Loucy (cell line): ENCODE measurements at regions not wholly inside any gene's neighbourhood (a gene's known extent, or its start where the extent isn't known, plus 50 kb on each side); places are given as distances from the start of the nearest gene placed in this dataset.

Source experiments
- H2AFZ ChIP-seq: fragments of 200-600 bp; sonication (generic); 2 replicates; pipeline ENCODE4 v1.6.0; 2016; ENCODE audit warnings: antibody characterized with exemption, mild to moderate bottlenecking, low read length, moderate library complexity
- H3F3A ChIP-seq: fragments of 200-600 bp; 2 replicates; pipeline ENCODE4 v1.6.0; 2016; ENCODE audit warnings: antibody characterized with exemption, low read depth, mild to moderate bottlenecking
- H3K27me3 ChIP-seq: fragments of 200-600 bp; sonication (generic); 2 replicates; pipeline ENCODE4 v1.6.1; 2014; ENCODE audit warnings: low read length, mild to moderate bottlenecking; ENCODE audit not compliant: insufficient read depth, poor library complexity, severe bottlenecking
- H3K36me3 ChIP-seq: fragments of 200-600 bp; sonication (generic); 2 replicates; pipeline ENCODE4 v1.6.1; 2016; ENCODE audit warnings: low read length; ENCODE audit not compliant: insufficient read depth
- H3K4me1 ChIP-seq: fragments of 200-600 bp; sonication (generic); 2 replicates; pipeline ENCODE4 v1.5.1; 2014; ENCODE audit warnings: low read length, mild to moderate bottlenecking; ENCODE audit not compliant: insufficient read depth, poor library complexity, severe bottlenecking
- H3K4me2 ChIP-seq: fragments of 200-600 bp; sonication (generic); 2 replicates; pipeline ENCODE4 v1.6.0; 2014; ENCODE audit warnings: antibody characterized with exemption, low read length, low read depth, mild to moderate bottlenecking; ENCODE audit not compliant: poor library complexity, severe bottlenecking
- H3K4me3 ChIP-seq: fragments of 200-600 bp; sonication (generic); 2 replicates; pipeline ENCODE4 v1.5.1; 2014; ENCODE audit warnings: low read length, mild to moderate bottlenecking, mixed read lengths; ENCODE audit not compliant: poor library complexity, severe bottlenecking
- H3K79me2 ChIP-seq: fragments of 200-600 bp; sonication (generic); 2 replicates; pipeline ENCODE4 v1.6.1; 2014; ENCODE audit warnings: low read length; ENCODE audit not compliant: insufficient read depth
- H3K9ac ChIP-seq: fragments of 200-600 bp; sonication (generic); 2 replicates; pipeline ENCODE4 v1.6.0; 2014; ENCODE audit warnings: mild to moderate bottlenecking, low read depth, low read length, moderate library complexity; ENCODE audit not compliant: poor library complexity, severe bottlenecking
- H3K9me2 ChIP-seq: fragments of 200-600 bp; sonication (generic); replicated peaks from 2 replicates; pipeline ENCODE4 v1.6.1; 2016; ENCODE audit warnings: low read depth, low read length, mixed read lengths
- H3K9me3 ChIP-seq: fragments of 200-600 bp; sonication (generic); 2 replicates; pipeline ENCODE4 v1.6.1; 2014; ENCODE audit warnings: mild to moderate bottlenecking, antibody characterized with exemption, low read length, low read depth; ENCODE audit not compliant: insufficient read depth
- H4K20me1 ChIP-seq: fragments of 200-600 bp; sonication (generic); 2 replicates; pipeline ENCODE4 v1.6.0; 2014; ENCODE audit warnings: antibody characterized with exemption, low read length, mild to moderate bottlenecking; ENCODE audit not compliant: insufficient read depth, poor library complexity, severe bottlenecking
- EZH2phosphoT487 ChIP-seq: fragments of 200-600 bp; IDR thresholded peaks from 2 replicates; pipeline ENCODE4 v1.6.1; 2018; ENCODE audit warnings: antibody characterized with exemption, mild to moderate bottlenecking, moderate library complexity, borderline replicate concordance
- TF ChIP-seq, protein P1 (sequence below): fragments of 200-600 bp; sonication (generic); conservative IDR thresholded peaks from 2 replicates; pipeline ENCODE4 v1.5.1; 2014; ENCODE audit warnings: mild to moderate bottlenecking, antibody characterized with exemption, low read length

- no peaks in the 10 kb centered on the region for H3K9me2 ChIP-seq
- no peaks in the 10 kb centered on the region for H3K79me2 ChIP-seq
- no peak overlapping the region for H3K4me3 ChIP-seq
- TF ChIP-seq, protein P1, sequence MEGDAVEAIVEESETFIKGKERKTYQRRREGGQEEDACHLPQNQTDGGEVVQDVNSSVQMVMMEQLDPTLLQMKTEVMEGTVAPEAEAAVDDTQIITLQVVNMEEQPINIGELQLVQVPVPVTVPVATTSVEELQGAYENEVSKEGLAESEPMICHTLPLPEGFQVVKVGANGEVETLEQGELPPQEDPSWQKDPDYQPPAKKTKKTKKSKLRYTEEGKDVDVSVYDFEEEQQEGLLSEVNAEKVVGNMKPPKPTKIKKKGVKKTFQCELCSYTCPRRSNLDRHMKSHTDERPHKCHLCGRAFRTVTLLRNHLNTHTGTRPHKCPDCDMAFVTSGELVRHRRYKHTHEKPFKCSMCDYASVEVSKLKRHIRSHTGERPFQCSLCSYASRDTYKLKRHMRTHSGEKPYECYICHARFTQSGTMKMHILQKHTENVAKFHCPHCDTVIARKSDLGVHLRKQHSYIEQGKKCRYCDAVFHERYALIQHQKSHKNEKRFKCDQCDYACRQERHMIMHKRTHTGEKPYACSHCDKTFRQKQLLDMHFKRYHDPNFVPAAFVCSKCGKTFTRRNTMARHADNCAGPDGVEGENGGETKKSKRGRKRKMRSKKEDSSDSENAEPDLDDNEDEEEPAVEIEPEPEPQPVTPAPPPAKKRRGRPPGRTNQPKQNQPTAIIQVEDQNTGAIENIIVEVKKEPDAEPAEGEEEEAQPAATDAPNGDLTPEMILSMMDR: no peak
- TF ChIP-seq EZH2phosphoT487: no peak
- no peak overlapping the region for H3K9ac ChIP-seq
- H3K4me2 ChIP-seq: no peak overlapping the region
- no peaks in the 10 kb centered on the region for H3K36me3 ChIP-seq
- H3K9me3 ChIP-seq: no peaks in the 10 kb centered on the region
- no peaks in the 10 kb centered on the region for H3K27me3 ChIP-seq
- H3F3A ChIP-seq: no peaks in the 10 kb centered on the region
- H3K4me1 ChIP-seq: no peaks in the 10 kb centered on the region
- H4K20me1 ChIP-seq: no peaks in the 10 kb centered on the region
- H2AFZ ChIP-seq: no peak overlapping the region
Measured at GRCh38 chr9:88807426-88807825, 183.8 kb upstream of the S1PR3 start.

GRCh38 chr9:88808019-88808656 is 183.1 kb upstream of the S1PR3 start:
- Histone ChIP-seq H3K4me2 (no peak overlapping the region), H3K4me3 (no peak overlapping the region), H3K36me3 (no peaks in the 10 kb centered on the region), H3K9me3 (no peaks in the 10 kb centered on the region), H4K20me1 (no peaks in the 10 kb centered on the region), H3K9me2 (no peaks in the 10 kb centered on the region), H3K9ac (no peak overlapping the region), H3K4me1 (no peaks in the 10 kb centered on the region), H3K27me3 (no peaks in the 10 kb centered on the region), H3K79me2 (no peaks in the 10 kb centered on the region), H3F3A (no peaks in the 10 kb centered on the region), H2AFZ (no peak overlapping the region)
- TF ChIP-seq, protein P1: no peak
- TF ChIP-seq EZH2phosphoT487: no peak

- Histone ChIP-seq H3K79me2 (no peaks in the 10 kb centered on the region), H3K9me3 (no peaks in the 10 kb centered on the region), H3K4me2 (no peak overlapping the region), H3F3A (no peaks in the 10 kb centered on the region), H3K27me3 (no peaks in the 10 kb centered on the region), H3K9ac (no peak overlapping the region), H3K4me1 (no peaks in the 10 kb centered on the region), H3K4me3 (no peak overlapping the region), H2AFZ (no peak overlapping the region), H4K20me1 (no peaks in the 10 kb centered on the region), H3K9me2 (no peaks in the 10 kb centered on the region), H3K36me3 (no peaks in the 10 kb centered on the region)
- TF ChIP-seq, protein P1: no peak
- TF ChIP-seq EZH2phosphoT487: no peak
Measured at GRCh38 chr9:88808761-88809354, 182.4 kb upstream of the S1PR3 start.
